ENCODE measurements at regions not wholly inside any gene's neighbourhood (a gene's known extent, or its start where the extent isn't known, plus 50 kb on each side); places are given as distances from the start of the nearest gene placed in this dataset.

DNA sequence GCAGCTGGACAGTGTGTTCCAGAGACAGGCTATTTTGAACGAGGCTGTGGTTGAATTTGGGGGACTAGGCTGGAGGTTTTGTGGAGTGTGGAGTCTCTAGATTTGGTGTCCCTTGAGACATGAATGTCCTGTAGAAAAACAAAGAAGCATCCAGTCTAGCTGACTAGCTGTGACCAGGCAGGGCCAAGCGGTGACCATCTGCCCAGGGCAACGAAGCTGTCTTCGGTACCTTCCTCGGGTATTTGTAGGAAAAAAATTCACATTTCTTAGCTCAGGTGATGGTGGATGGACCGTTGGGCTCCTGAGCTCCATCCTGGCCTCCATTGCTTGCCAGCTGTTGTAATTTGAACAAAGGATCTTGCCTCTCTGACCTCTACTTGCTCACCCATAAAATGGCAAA lies 557.3 kb downstream of the MIAT start:
- Histone ChIP-seq H3K27me3 (replicated peaks in 1 of 4; ENCODE audit: control insufficient read depth in 3 of 4, extremely low read depth in 1 of 4, insufficient read depth in 3 of 4, low read length in 3 of 4) (peaks cover 0 to 2% (median 0%) of the 10 kb centered on the region in 4 experiments; a peak in 1 of 7 replicates), H3K56ac (replicated peaks; ENCODE audit: insufficient read length, low read depth, low read length) (no peak overlapping the region), H3K18ac (ENCODE audit: extremely low read depth, low read length) (no peak overlapping the region; the same call in 1 of the 2 replicates), H3K23me2 (ENCODE audit: low read depth, low read length) (no peaks in the 10 kb centered on the region), H3K4me3 (ENCODE audit: extremely low read depth in 1 of 4, insufficient read depth in 2 of 4, low read depth in 3 of 4, low read length in 4 of 4) (no peak overlapping the region), H3K79me1 (ENCODE audit: low read depth, low read length) (no peaks in the 10 kb centered on the region), H4K91ac (replicated peaks; ENCODE audit: insufficient read length, low read length) (no peak overlapping the region), H2BK20ac (ENCODE audit: low read length) (no peak overlapping the region), H4K20me1 (replicated peaks in 1 of 2; ENCODE audit: control insufficient read depth in 1 of 2, insufficient read depth in 2 of 2, low read length in 2 of 2) (no peaks in the 10 kb centered on the region), H3K79me2 (ENCODE audit: control insufficient read depth in 1 of 2, insufficient read depth in 2 of 2, low read length in 2 of 2) (no peaks in the 10 kb centered on the region), H2AFZ (ENCODE audit: low read length) (no peak overlapping the region), H3K4ac (replicated peaks; ENCODE audit: insufficient read length, low read depth, low read length) (no peak overlapping the region), H3K9ac (replicated peaks in 1 of 4; ENCODE audit: extremely low read depth in 1 of 4, low read depth in 3 of 4, low read length in 3 of 4) (no peak overlapping the region), H3K9me3 (ENCODE audit: insufficient read depth in 2 of 2, low read depth in 1 of 2, low read length in 1 of 2) (no peaks in the 10 kb centered on the region), H4K8ac (ENCODE audit: extremely low read depth, insufficient read depth, low read length) (no peak overlapping the region), H2BK12ac (ENCODE audit: low read depth, low read length) (no peak overlapping the region), H3K4me1 (replicated peaks in 1 of 4; ENCODE audit: control insufficient read depth in 3 of 4, insufficient read depth in 4 of 4, low read length in 3 of 4) (peaks cover 0 to 3% (median 0%) of the 10 kb centered on the region in 4 experiments; a peak in 1 of 7 replicates), H3K4me2 (ENCODE audit: insufficient read depth in 1 of 2, low read depth in 2 of 2, low read length in 2 of 2) (no peak overlapping the region), H4K5ac (ENCODE audit: insufficient read length, low read depth, low read length) (no peak overlapping the region), H3K23ac (ENCODE audit: insufficient read length) (no peak overlapping the region), H3K14ac (ENCODE audit: insufficient read length) (no peak overlapping the region), H3K36me3 (ENCODE audit: control insufficient read depth in 2 of 4, insufficient read depth in 4 of 4, low read length in 3 of 4) (no peaks in the 10 kb centered on the region), H2BK120ac (replicated peaks; ENCODE audit: low read depth, low read length) (no peak overlapping the region), H3K27ac (ENCODE audit: low read depth, low read length) (no peak overlapping the region), H2BK5ac (ENCODE audit: low read depth, low read length) (no peak overlapping the region), H2BK15ac (ENCODE audit: low read length) (no peak overlapping the region; the same call in 1 of the 2 replicates), H2AK5ac (ENCODE audit: low read depth, low read length) (no peak overlapping the region)
- FAIRE-seq (no peak), DNase-seq (ENCODE audit: low read depth in 1 of 2, low spot score in 2 of 2) (no peak)
- WGBS, 2 experiments (ENCODE audit: extremely low coverage in 1 of 2, insufficient coverage in 1 of 2, insufficient read length in 1 of 2, insufficient replicate concordance in 2 of 2, low coverage in 1 of 2, low lambda C conversion rate in 2 of 2, missing lambda C conversion rate in 1 of 2), result 91% methylated on average over 6 of the region's 6 CpGs; no CpG with 5 or more reads in 1 of the 2 experiments
- CTCF ChIA-PET (ENCODE audit: partially characterized antibody), result interaction anchor here (0.6 to 1.0 kb wide), 4 partner anchors 20 to 459 kb away, joined by 3 to 4 read pairs (median 3); no protein-coding TSS in a partner anchor
- POLR2A ChIA-PET (ENCODE audit: partially characterized antibody), result no interaction called here
- no peak for TF ChIP-seq FOSL1 (IDR thresholded peaks at IDR 0.05; ENCODE audit: insufficient read depth, low read depth, low read length)

Measured in H1 (cell line).